Inferior parietal cortex (tissue), 1 donor: ENCODE measurements at regions not wholly inside any gene's neighbourhood (a gene's known extent, or its start where the extent isn't known, plus 50 kb on each side); places are given as distances from the start of the nearest gene placed in this dataset.

Experiments
- DNase-seq: peaks from one replicate; pipeline ENCODE4 v3.0.0-alpha.2; 2016; ENCODE audit errors: extremely low spot score

- no peak for DNase-seq
These were observed 185.0 kb downstream of the SEMA6A start for GRCh38 chr5:116389601-116390000.

GRCh38 chr5:116388564-116389258 lies 185.9 kb downstream of the SEMA6A start:
- no peak for DNase-seq

- DNase-seq, result no peak
These were observed 186.9 kb downstream of the SEMA6A start for GRCh38 chr5:116387738-116388137.

- DNase-seq, result no peak
These were observed 188.0 kb downstream of the SEMA6A start for GRCh38 chr5:116386633-116387032.

GRCh38 chr5:116382874-116383266 lies 191.8 kb downstream of the SEMA6A start:
- DNase-seq, result no peak

GRCh38 chr5:116382032-116382873 lies 192.4 kb downstream of the SEMA6A start:
- peak; percentile 52 for DNase-seq

GRCh38 chr5:116381201-116381600 lies 193.4 kb downstream of the SEMA6A start:
- no peak for DNase-seq

- no peak for DNase-seq
These were observed 194.0 kb downstream of the SEMA6A start for GRCh38 chr5:116380621-116381020.

- no peak for DNase-seq
These were observed 195.3 kb downstream of the SEMA6A start for GRCh38 chr5:116379306-116379705.

- DNase-seq, result no peak
These were observed 195.9 kb downstream of the SEMA6A start for GRCh38 chr5:116378777-116379121.

- no peak for DNase-seq
These were observed 196.4 kb downstream of the SEMA6A start for GRCh38 chr5:116378007-116378776.

- no peak for DNase-seq
These were observed 197.2 kb downstream of the SEMA6A start for GRCh38 chr5:116377276-116378006.

- DNase-seq, result no peak
These were observed 198.7 kb downstream of the SEMA6A start for GRCh38 chr5:116375926-116376325.

- no peak for DNase-seq
These were observed 200.2 kb downstream of the SEMA6A start for GRCh38 chr5:116374434-116374852.

GRCh38 chr5:116372931-116373597 lies 201.6 kb downstream of the SEMA6A start:
- no peak for DNase-seq

GRCh38 chr5:116371935-116372334 lies 202.7 kb downstream of the SEMA6A start:
- no peak for DNase-seq

- no peak for DNase-seq
These were observed 203.2 kb downstream of the SEMA6A start for GRCh38 chr5:116371431-116371830.

GRCh38 chr5:116370886-116371285 lies 203.7 kb downstream of the SEMA6A start:
- DNase-seq, result no peak

- no peak for DNase-seq
These were observed 204.5 kb downstream of the SEMA6A start for GRCh38 chr5:116370149-116370548.

- no peak for DNase-seq
These were observed 209.6 kb downstream of the SEMA6A start for GRCh38 chr5:116365006-116365496.

GRCh38 chr5:116363780-116364179 lies 210.8 kb downstream of the SEMA6A start:
- DNase-seq, result no peak
